ENCODE measurements at regions not wholly inside any gene's neighbourhood (a gene's known extent, or its start where the extent isn't known, plus 50 kb on each side); places are given as distances from the start of the nearest gene placed in this dataset.

- no peak for TF ChIP-seq POLR2A (IDR thresholded peaks at IDR 0.05; ENCODE audit: low read depth, low read length)
- TF ChIP-seq CTCF (conservative IDR thresholded peaks at IDR 0.05; ENCODE audit: low read depth, low read length), result no peak
- TF ChIP-seq RAD21 (IDR thresholded peaks at IDR 0.05; ENCODE audit: low read length), result no peak
- TF ChIP-seq ELK1 (IDR thresholded peaks at IDR 0.05; ENCODE audit: borderline replicate concordance, low read depth, low read length), result no peak
- no peak for TF ChIP-seq MXI1 (IDR thresholded peaks at IDR 0.05; ENCODE audit: borderline replicate concordance, low read depth, low read length)
- TF ChIP-seq CEBPB (IDR thresholded peaks at IDR 0.05; ENCODE audit: low read depth, low read length), result no peak
- no peak for TF ChIP-seq MAFK (IDR thresholded peaks at IDR 0.05; ENCODE audit: low read depth, low read length)
- TF ChIP-seq SMC3 (IDR thresholded peaks at IDR 0.05; ENCODE audit: low read depth, low read length), result no peak
- no peak for TF ChIP-seq BHLHE40 (IDR thresholded peaks at IDR 0.05; ENCODE audit: low read depth, low read length)
- TF ChIP-seq MAZ (IDR thresholded peaks at IDR 0.05; ENCODE audit: borderline replicate concordance, low read depth, low read length), result no peak
- TF ChIP-seq RFX5 (IDR thresholded peaks at IDR 0.05; ENCODE audit: low read depth, low read length), result no peak
These were observed 962.3 kb upstream of the PRKX start for GRCh38 chrX:4675686-4676300.

Measured in IMR-90 (cell line).